ENCODE measurements at regions not wholly inside any gene's neighbourhood (a gene's known extent, or its start where the extent isn't known, plus 50 kb on each side); places are given as distances from the start of the nearest gene placed in this dataset.
"Not testable (repeated sequence)": the region's sequence is repeated elsewhere in the genome, so short reads cannot be mapped to it uniquely, and the experiment has no call there.

DNA sequence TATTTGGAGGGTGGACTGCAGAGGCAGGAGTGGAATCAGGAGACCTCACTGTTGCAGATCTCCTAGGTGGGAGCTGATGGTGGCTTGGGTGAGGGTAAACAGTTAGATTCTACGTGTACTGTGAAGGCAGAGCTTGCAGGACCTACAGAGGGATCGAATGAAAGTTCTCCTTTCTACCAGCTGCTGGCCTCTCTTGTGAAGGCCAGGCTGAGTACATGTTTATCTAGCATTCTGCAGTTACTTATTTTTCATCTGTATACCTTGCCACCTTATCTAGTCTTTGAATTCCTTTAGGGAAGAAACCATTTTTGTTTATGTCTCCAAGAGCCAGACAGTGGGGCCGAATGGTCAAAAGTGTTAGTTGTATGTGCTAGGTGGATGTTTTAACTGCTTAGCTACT lies 57.6 kb downstream of the PTTG1 start:
- intact Hi-C loops (cut with micrococcal nuclease): no loop called here

DNA sequence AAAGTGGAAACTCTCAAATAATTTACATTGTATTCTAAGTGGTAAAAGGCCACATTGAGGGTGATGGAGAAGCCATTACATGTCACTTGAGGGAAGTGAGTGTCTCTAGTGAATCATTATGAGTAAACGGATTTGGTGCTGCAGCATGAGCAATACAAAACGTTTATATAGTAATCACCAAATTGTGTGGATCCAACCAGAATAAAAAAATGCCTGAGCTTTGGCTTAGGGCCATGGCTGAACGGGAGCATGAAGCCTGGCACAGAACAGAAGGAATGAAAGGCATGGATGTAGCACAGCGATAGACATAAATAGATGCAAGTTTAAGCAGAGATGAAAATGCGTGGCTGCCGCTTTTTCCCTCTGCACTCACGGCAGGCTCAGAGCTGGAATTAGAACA lies 58.3 kb downstream of the PTTG1 start:
- intact Hi-C loops (cut with micrococcal nuclease): no loop called here

DNA sequence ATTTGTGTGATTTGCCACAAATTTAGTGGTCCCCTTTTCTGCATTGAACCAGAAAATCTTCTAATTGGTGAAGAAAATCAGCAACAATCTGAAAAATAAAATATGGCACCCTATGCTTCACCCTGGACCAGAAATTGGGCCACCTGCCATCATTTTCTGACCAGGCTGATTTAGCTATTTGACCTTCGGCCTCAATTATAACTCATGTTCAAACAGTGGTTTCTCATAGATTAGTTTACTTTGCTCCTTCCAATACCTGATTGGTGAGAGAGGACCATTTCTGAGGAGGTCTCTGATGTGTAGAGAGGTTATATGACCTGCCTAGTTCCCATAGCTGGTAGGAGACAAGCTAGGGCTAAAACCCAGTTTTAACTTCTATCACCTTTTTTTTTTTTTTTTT lies 59.0 kb downstream of the PTTG1 start:
- intact Hi-C loops (cut with micrococcal nuclease): no loop called here

DNA sequence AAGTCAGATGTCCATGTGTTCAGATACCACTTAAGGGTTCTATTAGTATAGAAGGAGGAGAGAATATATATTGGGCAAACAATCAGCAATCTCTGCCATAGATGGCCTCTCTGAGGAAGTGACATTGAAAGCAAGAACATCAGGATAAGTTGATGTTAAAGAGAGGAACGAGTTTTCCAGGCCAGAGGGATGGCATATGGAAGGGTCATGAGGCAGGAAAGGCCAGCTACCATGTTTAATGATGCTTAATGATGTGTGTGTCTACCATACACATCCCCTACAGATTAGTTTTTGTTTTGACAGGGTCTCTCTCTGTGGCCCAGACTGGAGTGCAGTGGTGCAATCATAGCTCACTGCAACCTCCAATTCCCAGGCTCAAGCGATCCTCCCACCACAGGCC lies 63.0 kb downstream of the PTTG1 start:
- intact Hi-C loops (cut with micrococcal nuclease): no loop called here

DNA sequence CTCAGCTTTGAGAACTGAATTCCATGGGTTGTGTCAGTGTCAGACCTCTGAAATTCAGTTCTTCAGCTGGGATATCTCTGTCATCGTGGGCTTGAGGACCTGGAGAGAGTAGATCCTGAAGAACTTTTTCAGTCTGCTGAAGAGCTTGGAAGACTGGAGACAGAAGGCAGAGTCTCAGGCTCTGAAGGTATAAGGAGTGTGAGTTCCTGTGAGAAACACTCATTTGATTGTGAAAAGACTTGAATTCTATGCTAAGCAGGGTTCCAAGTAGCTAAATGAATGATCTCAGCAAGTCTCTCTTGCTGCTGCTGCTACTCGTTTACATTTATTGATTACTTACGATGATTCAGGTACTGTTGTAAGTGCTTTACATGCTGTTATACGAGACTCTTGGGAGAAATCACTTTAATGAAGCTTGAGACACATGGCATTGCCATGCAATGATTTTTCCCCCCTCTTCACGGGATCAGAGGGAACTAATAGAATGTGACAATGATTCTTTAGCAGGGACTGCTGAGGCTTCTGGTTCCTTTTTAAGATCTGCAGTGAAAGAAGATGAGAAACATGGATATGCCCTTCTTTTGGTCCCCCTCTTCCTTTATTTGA lies 63.8 kb downstream of the PTTG1 start:
- intact Hi-C loops (cut with micrococcal nuclease): no loop called here

DNA sequence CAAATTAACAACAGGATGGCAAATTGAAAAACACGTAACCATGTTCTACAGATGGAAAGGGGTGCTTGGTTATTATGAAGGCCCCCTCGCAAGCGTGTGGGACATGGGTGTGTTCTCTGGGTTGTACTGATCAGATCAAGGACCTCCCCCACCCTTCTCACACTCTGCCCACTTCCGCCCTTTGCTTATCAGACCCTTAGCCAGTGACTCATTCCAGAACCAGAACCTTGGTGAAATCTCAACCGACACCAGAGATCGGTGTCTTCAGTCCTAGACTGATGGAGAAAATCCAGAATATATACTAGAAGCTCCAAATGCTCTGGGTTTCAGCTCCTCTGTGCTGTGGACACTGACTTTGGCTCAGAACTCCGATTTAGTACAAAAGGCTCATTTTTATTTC lies 64.9 kb downstream of the PTTG1 start:
- intact Hi-C loops (cut with micrococcal nuclease): loop anchor here (1.0 kb wide), 2 partner anchors 9 to 18 kb away; no protein-coding TSS in a partner anchor

DNA sequence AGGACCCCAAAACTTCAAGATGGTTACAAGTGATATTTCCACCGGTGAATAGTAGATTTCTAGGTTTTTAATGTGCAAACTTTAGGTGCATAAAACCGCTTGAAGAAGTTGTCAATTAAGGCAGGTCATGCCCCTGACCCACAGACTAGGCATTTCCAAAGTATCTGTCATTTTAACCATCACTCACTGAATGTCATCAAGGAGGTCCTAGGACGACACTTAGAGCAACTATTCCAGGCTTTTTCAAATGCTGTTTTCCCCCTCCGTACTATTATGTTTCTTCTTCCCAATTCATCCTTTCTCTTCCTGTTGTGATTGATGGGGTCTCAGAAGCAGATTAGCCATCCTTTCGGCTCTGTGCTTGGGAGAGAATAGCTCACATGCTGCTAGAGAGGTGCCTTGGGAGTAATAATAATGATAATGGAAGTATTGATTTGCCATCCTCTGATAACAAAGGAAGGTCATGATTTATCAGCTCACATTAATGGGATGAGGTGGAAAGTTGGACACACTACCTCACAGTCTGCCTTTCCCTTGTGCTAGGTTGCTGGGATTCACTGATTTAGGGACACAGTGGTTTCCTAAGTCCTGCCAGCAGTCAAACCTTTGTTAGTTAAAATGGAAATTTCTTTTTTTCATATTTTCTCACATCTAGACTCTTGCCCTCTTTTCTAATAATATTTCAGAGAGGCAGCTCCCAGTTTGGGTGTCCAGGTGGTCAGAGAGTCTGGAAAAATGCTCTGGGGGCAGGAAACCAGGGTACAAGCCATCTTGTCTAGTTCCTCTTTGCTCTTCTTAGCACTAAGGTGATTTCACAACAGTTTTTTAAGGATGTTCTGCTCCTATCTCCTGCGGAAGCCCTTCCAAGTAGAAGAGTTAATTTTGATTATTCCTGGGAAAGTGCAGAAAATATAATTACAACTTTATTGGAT lies 67.0 kb downstream of the PTTG1 start:
- intact Hi-C loops (cut with micrococcal nuclease): no loop called here

DNA sequence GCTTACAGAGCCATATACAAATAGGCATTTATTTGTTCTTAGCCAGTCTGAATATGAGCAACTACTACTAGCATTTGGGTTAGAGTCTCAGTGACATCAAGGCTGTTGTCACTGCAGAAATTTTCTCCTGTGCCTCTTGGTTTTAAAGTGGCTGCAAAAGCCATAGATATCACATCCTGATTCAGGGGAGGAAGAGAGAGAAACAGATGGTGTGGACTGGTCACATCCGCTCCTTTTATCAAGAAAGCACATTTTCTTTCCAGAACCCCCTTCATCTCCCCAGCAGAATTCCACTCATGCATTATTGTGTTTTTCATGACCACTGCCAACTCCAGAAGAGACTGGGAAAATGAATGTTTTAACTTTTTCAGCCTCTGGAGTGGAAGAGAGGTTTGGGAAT lies 69.8 kb downstream of the PTTG1 start:
- intact Hi-C loops (cut with micrococcal nuclease): no loop called here

DNA sequence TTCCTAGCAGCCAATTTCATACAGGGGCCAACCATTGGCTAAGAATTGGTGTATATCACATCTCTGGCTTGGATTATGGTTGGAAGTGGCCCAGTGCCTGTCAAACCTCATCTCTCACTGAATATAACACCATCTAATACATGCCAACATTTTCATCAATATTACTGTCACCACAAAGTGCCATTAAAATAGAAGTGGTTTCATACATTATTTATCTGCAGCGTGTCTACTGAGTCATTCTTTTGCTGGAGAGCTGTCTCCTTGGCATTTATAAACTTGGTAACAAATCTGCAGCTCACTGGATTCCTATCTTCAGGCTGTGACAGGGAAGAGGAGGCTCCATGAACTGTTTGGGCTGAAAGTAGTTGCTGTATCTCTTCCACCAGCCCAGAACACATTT lies 70.9 kb downstream of the PTTG1 start:
- intact Hi-C loops (cut with micrococcal nuclease): no loop called here

DNA sequence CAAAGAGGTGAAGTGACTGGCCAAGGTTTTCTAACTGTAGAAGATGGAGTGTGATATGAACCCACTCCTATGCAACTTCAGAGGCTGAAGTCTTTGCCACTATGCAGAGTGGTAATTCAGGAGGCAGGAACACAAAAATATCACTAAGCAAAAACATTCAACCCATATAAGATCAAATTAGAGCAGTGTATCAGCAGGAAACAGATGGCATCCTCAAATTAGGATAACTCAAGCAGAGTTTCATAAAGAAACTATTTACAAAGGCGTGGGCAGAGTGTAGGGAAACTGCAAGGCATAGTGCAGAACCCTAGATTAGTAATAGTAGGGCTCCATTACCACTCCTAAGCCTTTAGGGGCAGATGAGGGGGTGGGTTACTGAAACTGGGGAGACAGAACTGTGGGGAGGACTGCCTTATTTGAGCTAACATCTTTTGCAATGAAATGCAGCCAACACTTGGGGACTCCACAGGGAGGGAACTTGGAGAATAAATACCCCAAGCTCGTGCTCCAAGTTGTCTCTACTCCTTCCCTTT lies 72.2 kb downstream of the PTTG1 start:
- intact Hi-C loops (cut with micrococcal nuclease): no loop called here

DNA sequence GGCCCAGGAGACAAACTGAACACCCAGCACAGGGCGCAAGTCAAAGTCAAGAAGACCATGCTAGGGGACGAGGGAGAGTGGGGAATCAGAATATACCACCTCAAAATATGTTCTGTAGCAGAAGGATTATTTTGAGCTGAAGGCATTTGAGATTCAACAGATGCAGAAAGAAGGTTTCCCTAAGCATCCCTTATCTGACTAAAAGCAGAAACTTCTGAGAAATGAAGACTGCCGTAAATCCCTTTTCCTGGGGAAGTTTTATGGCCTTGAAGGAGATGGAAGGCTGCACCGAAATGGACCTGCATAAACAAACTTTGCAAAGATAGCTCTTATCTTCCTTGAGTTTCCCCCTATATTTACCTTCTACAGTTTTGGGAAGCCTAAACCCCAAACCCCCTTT lies 72.8 kb downstream of the PTTG1 start:
- intact Hi-C loops (cut with micrococcal nuclease): no loop called here

DNA sequence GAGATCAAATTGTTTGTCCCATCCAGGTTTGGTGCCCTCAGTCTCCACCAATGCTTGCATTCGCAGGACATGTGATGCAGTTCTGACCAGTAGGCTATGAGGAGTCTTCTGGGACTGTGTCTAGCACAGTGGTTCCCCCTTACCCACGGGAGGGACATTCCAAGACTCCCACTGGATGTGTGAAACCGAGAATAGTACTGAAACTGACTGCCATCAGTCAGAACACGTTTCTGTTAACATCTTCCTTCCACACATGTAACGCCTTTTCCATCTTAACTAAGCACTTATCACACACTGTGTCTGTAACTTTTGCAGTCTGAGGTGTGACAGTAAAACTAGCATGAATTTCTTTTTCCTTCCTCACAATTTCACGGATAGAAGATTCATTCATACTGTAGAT lies 74.7 kb downstream of the PTTG1 start:
- intact Hi-C loops (cut with micrococcal nuclease): no loop called here

DNA sequence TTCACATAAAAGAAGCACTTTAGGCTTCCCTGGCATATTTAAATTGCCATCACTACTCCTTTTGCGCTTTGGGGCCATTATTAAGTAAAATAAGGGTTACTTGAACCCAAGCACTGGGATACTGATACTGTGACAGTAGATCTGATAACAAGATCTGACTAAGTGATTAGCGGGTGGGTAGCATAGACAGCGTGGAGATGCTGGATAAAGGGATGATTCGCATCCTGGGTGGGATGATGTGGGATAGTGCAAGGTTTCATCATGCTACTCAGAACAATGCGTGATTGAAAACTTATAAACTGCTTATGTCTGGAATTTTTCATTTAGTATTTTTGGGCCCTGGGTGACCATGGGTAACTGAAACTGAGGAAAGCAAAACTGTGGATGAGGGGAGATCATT lies 75.1 kb downstream of the PTTG1 start:
- intact Hi-C loops (cut with micrococcal nuclease): no loop called here

DNA sequence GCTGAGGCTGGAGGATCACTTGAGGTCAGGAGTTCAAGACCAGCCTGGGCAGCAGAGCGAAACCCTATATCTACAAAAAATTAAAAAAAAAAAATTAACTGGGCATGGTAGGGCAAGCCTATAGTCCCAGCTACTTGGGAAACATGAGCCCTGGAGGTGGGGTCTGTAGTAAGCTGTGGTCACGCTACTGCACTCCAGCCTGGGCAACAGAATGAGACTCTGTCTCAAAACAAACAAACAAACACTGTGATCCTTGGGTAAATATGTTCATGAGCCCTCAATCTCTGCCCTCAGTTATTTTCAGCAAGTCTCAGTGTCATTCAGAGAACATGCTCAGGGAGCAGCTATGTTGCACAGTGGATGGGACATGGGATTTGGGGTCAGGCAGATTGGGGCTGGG lies 76.2 kb downstream of the PTTG1 start:
- intact Hi-C loops (cut with micrococcal nuclease): no loop called here

DNA sequence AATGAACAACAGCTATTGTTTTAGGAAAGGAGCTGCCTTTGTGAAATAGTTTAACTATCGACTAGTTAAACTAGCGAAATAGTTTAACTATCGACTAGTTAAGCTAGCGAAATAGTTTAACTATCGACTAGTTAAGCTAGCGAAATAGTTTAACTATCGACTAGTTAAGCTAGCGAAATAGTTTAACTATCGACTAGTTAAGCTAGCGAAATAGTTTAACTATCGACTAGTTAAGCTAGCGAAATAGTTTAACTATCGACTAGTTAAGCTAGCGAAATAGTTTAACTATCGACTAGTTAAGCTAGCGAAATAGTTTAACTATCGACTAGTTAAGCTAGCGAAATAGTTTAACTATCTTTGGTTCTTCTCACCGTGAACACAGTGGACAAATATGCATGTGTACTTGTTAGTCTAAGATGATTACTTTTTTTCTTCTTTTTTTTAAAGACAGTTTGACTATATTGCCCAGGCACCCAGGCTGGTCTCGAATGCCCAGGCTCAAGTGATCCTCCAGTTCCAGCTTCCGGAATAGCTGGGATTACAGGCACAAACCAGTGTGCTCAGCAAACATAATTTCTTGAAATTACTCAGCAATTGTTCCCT lies 76.9 kb downstream of the PTTG1 start:
- intact Hi-C loops (cut with micrococcal nuclease): not testable (repeated sequence)

DNA sequence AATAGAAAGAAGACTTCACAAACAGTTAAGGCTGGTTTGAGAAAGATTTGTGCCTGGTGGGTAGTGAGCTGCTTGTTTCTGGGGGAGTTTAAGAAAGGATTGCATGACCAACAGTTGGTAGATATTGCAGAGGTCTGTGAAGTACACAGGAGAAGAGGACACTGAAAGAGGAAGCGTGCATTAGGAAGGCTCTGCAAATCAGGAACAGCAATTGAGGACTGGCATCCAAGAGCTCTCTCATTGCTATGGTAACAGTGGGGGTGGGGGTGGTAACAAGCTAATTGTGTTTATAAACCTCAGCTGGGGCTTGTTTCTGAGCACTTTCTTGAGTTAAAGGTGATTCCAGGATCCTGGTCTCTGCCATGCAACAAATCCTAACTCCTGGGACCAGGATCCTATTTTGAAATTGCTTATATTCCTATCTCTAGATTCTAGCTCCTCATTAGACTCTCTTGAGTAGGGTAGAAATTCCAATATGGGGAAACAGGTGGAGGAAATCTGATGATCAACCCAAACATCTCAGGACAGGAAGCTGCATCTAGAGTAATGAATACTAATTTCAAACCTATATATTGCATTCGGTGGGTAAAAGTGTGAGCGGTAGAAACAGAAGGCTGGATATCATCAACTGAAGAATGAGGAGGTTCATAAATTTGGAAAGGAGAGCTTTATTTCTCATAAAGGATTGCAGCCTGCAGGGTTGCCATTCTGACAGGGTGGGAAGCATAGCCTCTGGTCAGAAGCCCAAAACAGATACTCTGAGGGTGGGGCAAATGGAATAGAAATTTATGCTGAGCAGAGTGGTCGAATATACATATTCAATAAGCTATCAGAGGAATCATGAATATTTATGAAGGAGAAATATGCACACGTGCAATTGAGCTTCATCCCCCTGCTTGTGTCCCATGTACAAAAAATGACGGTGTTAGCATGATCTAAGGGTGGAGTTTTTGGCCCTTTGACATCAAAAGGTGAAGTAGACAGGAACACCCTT lies 79.4 kb downstream of the PTTG1 start:
- intact Hi-C loops (cut with micrococcal nuclease): no loop called here

DNA sequence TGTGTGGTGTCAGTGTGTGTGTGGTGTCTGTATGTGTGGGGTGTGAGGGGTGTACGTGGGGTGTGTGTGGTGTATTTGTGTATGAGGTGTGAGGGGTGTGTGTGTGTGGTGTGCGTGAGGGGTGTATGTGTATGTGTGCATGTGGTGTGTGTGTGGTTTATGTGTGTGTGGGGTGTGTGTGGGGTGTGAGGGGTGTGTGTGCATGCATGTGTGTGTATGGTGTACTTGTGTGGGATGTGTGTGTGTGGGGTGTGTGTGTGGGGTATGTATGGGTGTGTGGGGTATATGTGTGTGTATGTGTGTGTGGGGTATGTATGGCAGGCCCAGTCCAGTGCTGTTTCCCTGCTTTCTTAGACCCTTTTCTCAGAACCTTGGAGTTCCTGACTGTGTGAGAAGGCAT lies 83.3 kb downstream of the PTTG1 start:
- intact Hi-C loops (cut with micrococcal nuclease): loop anchor here (5.0 kb wide), 2 partner anchors 152 to 1342 kb away; partner anchors contain the start of gene GABRA1

DNA sequence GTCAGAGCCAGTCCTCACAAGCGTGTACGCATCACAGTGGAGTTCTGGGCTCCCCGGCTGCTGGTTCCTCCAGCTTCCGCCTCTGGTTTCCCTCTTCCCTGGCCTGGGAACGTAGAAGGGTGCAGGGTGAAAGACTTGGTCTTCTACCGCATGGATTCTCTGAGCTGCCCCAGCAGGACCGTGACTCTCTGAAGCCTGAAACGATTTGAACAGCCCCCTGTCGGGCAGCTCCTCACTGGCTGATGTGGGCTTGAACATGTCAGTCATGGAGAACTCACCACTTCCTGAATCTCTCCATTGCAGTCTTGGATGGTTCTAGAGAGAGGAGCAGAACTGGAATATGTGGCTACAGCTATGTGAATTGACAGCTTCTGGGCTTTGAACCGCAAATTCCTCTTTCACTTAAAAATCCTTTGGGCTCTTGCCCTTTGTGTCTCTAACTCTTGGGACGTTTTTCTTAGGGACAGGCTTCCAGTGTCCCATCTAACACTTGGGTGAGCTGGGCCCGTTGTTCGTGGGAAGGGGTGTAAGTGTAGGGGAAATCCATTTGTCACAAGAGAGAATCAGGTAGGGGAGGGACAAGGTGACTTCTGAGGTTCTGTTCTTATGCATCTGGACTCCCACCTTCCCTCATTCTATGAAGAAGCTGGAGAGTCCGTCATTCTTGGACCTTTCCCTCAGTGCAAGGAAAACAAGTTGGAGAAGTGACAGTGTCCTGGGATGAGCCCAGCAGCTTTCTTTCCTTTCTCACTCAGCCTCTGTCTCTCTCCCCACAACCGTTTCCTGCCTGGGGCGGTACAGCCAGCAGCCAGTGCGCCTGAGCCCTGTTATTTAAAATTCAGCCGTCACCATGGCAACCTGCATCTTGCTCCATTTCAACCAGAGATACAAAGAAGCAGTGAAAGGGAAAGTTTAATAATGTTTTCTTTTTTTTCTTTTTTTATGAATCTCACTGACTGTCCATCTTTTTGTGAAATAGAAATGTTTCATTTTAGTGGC lies 84.7 kb downstream of the PTTG1 start:
- intact Hi-C loops (cut with micrococcal nuclease): loop anchor here (1.0 to 5.0 kb wide), 6 partner anchors 38 to 1341 kb away; partner anchors contain the start of genes GABRA1, GABRB2, PWWP2A and SLU7

DNA sequence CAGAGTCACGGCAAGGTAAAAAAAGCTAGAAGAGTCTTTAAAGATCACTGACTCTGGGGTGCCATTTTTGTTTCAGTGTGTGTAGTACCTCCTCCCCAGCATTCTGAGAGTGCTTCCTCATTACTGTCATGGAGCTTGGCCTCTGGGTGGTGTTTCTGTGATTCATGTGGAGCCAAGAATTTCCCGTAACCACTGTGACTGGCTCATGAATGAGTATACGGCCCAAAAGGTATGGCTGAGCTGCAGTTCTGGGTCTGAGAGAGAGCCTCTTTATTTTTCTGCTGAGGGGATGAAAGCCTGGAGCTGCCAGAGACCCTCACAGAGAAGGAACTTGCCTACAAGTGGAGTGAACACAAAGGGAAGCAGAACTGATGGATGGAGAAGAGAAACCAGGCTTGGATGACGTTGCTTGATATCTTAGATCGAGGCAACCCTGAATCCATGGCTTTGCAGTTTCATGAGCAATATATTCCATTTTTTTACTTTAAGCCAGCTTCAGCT lies 85.6 kb downstream of the PTTG1 start:
- intact Hi-C loops (cut with micrococcal nuclease): loop anchor here (5.0 kb wide), 2 partner anchors 150 to 1340 kb away; partner anchors contain the start of gene GABRA1

Data from T-helper 1 cell treated with Interleukin-12 subunit alpha and Interleukin-12 subunit beta and Interleukin-4 antibody, amounts not matched to agents 30 ng/mL and 1 ng/mL, for 36 hours (primary cell).